ENCODE measurements at regions not wholly inside any gene's neighbourhood (a gene's known extent, or its start where the extent isn't known, plus 50 kb on each side); places are given as distances from the start of the nearest gene placed in this dataset.

DNA sequence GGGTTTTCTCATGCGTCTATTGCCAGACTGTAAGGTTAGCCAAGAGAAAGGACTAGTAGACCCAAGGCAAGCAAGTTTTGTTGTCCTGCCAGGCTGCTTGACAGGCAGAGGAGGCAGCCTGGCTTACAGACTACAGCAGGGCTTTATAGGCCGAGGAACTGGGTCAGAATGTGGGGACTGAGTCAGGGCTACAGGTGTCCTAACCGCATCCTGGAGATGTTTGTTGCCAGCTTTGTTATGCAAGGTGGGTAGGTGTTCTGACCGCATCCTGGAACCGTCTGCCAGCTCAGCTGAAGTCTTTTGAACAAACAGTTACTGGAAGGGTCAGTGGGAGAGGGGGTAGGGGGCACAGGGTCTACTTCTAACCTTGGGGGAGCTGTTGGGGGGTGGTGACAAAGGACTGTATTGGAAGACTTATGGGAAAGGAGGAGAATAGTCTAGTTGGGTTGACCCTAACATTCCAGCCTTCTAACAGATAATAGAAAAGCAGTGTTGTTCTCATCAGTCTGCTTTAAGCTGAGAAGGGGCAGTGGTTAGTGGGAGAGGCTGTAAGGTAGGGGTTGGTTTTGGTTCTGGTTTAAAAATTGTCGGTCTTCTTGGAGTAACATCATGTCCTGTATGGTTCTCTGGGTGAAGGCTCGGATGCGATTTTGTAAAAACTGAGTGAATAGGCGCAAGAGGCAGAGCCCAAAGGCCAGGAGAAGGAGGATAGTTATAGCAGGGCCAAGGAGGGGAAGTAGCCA is 913.8 kb upstream of the SLITRK5 start:
- DNase-seq = no peak

GRCh38 chr13:86758116-86758515 is 913.1 kb upstream of the SLITRK5 start:
- no peak for DNase-seq

DNA sequence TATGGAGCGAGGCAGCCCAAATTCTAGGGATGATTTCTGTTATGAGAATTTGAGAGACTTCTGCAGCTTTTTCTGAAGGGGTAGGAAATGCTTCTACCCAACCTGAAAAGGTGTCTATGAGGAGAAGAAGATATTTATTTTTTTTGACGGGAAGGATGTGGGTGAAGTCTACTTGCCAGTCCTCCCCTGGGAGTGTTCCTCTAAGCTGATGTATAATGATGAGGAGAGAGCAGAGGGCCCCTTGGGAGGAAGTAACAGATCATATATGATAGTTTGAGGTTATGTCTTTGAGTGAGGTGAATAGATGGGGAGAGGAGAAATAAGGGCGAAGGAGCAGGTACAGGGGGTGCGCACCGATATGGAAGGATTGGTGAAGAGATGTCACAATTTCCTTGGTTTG is 910.6 kb upstream of the SLITRK5 start:
- DNase-seq = no peak

- no peak for DNase-seq
These were observed 905.7 kb upstream of the SLITRK5 start for GRCh38 chr13:86765462-86765861.

- DNase-seq = no peak
These were observed 882.6 kb upstream of the SLITRK5 start for GRCh38 chr13:86788616-86789015.

- DNase-seq = no peak
These were observed 879.0 kb upstream of the SLITRK5 start for GRCh38 chr13:86792153-86792651.

- no peak for DNase-seq
These were observed 875.3 kb upstream of the SLITRK5 start for GRCh38 chr13:86795858-86796257.

DNA sequence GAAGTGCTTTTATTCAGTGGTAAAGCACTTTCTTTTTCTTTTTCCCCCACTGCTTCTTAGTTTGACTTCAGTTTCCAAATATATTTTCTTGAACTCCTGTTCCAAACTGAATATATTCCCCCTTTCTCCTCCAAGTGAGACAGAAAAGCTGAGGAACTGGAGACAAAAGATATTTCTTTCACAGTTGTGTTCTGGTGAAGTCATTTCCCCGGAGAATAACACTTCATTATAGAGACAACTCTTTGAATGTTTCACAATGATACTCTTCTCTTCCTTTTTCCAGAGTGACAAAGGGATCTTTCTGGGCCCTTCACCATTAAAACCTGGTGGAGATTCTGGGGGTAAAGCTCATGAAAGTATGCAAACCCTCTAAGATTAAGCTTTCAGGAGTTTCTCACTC is 860.8 kb upstream of the SLITRK5 start:
- DNase-seq = no peak

DNA sequence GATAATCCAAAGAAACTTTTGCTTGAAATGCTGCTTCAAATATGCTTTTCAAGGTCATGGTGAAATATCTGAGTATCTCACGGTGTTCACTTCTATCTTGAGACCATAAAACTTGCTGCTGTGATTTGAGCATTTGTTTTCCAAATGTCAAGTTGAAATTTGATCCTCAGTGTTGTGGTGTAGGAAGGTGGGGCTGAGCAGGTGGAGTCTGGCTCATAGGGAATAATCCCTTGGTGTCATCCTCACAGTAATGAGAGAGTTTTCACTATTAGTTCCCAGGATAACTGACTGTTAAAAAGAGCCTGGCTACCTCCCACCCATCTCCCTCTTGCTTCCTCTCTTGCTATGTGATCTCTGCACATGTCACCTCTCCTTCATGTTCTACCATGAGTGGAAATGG is 858.0 kb upstream of the SLITRK5 start:
- DNase-seq = no peak

DNA sequence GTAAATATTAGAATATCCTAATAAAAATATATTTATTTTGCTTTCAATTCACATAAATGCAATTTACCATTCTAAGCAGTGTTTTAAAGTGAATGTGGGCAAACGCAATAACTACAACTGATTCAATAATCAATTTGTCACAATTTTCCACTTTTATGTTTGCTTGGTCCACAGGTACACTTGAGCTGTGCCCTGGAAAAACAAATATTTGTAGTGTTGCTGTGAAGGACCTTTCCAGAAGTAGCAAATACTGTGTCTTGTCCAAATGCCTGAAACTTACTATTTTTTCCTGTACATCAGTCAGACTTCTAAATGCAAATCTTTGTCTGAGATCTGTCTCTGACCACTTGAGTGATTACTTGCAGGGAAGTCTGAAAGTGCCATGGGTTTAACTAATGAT is 845.8 kb upstream of the SLITRK5 start:
- DNase-seq = no peak

DNA sequence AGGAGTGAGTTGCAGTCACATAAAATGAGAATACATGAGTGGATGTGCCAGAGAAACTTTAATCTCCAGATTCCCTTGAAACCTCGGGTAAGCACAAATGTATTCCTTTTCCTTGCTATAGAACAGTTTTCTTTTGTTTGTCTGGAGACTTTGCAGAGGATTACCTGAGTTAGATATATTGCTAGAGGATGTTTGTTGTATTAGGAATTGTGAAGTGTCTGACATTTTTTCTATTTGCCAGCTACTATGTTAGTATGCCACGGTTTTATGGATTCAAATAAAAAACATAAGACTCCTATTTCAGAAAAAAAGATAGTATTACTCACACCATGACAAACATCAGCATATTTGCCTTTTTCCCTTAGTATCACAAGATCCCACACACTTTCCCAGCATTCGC is 844.9 kb upstream of the SLITRK5 start:
- no peak for DNase-seq

- DNase-seq = no peak
These were observed 841.1 kb upstream of the SLITRK5 start for GRCh38 chr13:86830046-86830445.

DNA sequence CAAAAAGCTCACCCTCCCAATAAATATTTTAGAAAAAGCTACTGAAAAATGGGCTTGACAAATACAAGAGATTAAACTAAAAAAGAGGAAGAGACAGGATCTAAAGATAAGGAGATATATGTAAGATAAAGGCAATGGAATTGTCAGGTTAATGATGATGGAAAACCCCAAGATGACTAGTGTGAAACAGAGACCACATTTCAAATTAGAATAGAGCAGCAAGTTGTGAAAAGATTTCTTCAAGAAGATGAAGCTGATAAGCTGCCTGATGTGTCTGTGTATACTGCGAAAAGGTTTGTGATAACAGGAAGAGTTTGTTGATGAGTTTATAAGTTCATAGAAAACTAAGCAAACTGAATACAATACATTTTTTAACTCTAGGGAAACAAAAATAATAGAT is 840.1 kb upstream of the SLITRK5 start:
- no peak for DNase-seq

DNA sequence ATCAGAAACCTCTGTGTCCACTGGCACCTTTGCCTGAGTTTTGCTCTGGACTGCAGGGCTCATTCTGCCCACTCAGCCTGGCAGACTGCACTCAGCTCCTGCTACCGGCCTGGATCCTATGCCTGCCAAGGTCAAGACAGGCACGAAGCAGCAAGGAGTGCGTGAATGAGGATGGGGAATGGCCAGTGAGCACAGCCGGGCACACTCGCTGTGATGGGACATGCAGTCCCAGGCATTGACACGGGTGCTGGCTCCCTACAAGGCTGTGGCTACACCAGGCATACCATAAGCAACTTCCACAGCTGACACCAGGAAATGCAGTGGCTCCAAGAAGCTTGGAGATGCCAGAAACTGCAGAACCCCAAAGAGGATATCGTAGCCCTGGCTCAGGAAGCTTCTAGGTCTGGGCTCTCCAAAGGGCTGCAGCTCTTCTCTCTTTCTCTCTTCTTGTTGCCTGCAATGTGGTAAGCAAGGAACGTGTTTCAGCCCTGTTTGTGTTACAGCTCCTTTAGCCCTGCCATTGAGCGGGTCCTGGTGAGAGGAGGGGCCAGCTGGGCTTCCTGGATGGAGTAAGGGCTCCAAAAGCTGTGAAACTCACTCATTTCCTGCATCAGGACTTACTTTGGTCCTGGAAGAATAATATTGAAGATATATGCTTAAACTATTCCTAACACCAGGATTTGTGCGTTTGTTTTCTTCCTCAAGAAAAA is 832.6 kb upstream of the SLITRK5 start:
- DNase-seq = no peak

DNA sequence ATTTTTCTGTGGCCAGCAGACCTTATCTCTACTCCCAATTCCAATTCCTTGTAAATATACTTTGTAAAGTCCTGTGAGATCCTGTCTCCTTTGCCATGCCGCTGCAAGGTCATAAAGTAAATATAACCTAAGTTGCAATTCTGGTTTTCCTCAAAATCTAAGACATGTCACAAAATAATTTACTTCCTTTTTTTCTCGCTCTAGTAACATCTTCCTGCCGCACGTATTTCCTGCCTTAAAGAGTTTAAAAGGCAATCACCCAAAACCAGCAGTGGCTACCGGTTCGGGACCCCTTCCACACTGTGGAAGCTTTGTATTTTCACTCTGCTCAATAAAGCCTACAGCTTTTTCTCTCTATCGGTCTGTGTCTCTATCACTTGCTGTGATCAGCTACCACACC is 832.0 kb upstream of the SLITRK5 start:
- DNase-seq = no peak

DNA sequence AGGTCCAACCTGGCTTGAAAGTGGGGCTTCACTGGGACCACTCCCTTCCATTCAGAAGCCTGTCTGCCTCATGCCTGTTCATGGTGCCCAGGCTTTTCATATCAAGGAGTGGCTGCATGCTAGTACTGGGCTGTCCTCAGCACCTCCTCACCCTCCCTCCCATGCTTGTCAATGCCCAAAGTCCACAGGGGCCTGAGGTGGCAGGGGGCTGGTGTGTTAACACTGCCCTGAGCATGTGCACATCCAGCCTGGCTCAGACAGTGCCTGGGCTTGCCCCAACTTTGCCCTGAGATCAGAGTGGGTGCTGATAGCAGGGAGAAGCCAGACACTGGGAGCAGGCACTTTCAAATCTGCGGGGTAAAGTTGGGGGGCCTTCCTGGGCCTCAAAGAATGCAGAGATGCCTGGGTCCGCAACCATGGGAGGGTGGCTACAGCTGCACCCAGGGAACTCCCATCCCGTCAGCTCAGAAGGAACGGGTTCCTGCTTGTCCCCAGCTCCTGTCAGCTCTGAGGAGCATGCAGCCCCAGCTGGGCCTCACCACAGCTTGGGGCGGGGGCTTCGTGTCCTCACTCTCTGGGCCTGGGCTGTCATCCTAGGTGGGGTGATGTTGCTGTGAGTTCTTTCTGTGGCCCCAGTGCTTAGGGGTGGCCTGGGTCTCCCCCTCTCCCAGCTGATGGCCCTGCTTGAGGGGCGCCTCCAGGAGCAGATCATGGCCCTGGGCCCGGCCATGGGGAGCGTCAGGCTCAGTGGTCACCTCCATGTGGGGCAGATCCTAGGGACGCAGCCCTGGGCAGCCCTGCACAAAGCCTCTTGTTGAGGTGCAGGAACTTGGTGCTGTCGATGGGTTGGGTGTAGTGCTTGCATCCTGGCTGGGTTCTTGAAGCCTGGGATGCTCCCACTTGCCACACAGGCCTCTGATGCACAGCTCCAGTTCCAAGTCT is 830.6 kb upstream of the SLITRK5 start:
- no peak for DNase-seq

- no peak for DNase-seq
These were observed 829.9 kb upstream of the SLITRK5 start for GRCh38 chr13:86841264-86841663.

DNA sequence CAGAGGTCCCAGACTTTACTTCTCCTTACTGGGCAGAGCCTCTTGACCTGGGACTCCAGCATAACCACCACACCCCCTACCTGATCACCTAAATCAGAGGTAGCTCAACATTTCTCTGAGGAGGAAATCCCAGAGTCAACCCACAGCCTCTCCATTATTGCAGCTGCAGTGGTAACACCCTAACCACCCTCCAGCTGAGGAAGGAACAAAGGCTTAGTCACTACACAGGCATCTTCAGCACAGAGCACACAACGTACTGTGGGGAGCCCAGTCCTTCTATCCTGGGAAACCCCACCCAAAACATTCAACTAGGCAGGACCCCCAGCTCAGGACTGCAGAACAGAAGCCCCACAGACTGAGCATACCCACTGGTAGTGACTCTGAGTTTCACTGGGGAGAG is 824.7 kb upstream of the SLITRK5 start:
- peak; percentile 18 for DNase-seq

DNA sequence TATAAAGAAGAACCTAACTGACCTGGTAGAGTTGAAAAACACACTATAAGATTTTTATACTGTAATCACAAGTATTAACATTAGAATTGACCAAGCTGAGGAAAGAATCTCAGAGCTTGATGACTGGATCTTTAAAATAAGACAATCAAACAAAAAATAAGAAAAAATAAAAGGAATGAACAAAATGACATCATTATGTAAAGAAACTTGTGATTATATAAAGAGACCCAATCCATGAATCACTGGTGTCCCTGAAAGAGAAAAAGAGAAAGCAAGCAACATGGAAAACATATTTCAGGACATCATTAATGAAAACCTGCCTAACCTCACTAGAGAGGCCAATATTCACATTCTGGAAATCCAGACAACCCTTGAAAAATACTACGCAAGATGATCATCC is 822.5 kb upstream of the SLITRK5 start:
- DNase-seq = no peak

- DNase-seq = peak; percentile 42
These were observed 814.2 kb upstream of the SLITRK5 start for GRCh38 chr13:86856991-86857390.

GRCh38 chr13:86858216-86858615 is 813.0 kb upstream of the SLITRK5 start:
- no peak for DNase-seq

- DNase-seq = no peak
These were observed 809.0 kb upstream of the SLITRK5 start for GRCh38 chr13:86862137-86862536.

GRCh38 chr13:86864376-86864775 is 806.8 kb upstream of the SLITRK5 start:
- DNase-seq = no peak
